SK-N-SH treated with all-trans-retinoic acid at 6 μM for 48 hours (cell line): ENCODE measurements at regions not wholly inside any gene's neighbourhood (a gene's known extent, or its start where the extent isn't known, plus 50 kb on each side); places are given as distances from the start of the nearest gene placed in this dataset.

ENCODE experiments used
- ATAC-seq: fragments of 200-7000 bp; cut with Tn5 transposase; 3 replicates; pipeline ENCODE4 v1.9.1; 2020; ENCODE audit warnings: mild to moderate bottlenecking, moderate library complexity
- ARNTL ChIP-seq: fragments of 450-650 bp; formaldehyde crosslinking; IDR thresholded peaks from 2 replicates; pipeline ENCODE4 v1.5.0; 2020; ENCODE audit warnings: low read depth, mild to moderate bottlenecking, moderate library complexity, borderline replicate concordance
- BACH2 ChIP-seq: fragments of 250-450 bp; sonication (Bioruptor Pico); IDR thresholded peaks from 2 replicates; pipeline ENCODE4 v1.9.0; 2021; ENCODE audit warnings: mild to moderate bottlenecking, borderline replicate concordance
- ESRRG ChIP-seq: fragments of 250-450 bp; sonication (Bioruptor Pico); IDR thresholded peaks from 2 replicates; pipeline ENCODE4 v1.6.1; 2021; ENCODE audit warnings: mild to moderate bottlenecking
- GLIS3 ChIP-seq: fragments of 250-450 bp; sonication (Bioruptor Pico); IDR thresholded peaks from 2 replicates; pipeline ENCODE4 v1.5.0; 2020; ENCODE audit warnings: mild to moderate bottlenecking, moderate library complexity
- ISL1 ChIP-seq: fragments of 250-450 bp; sonication (Bioruptor Pico); IDR thresholded peaks from 2 replicates; pipeline ENCODE4 v2.1.2; 2022; ENCODE audit warnings: mild to moderate bottlenecking, moderate library complexity
- OSR1 ChIP-seq: fragments of 250-450 bp; sonication (Bioruptor Pico); IDR thresholded peaks from 2 replicates; pipeline ENCODE4 v1.8.0; 2022; ENCODE audit warnings: moderate library complexity, mild to moderate bottlenecking, inconsistent platforms
- PPARA ChIP-seq: fragments of 250-450 bp; sonication (Bioruptor Pico); IDR thresholded peaks from 2 replicates; pipeline ENCODE4 v1.5.0; 2020; ENCODE audit warnings: mild to moderate bottlenecking, borderline replicate concordance
- RARB ChIP-seq: fragments of 250-450 bp; sonication (Bioruptor Pico); IDR thresholded peaks from 2 replicates; pipeline ENCODE4 v1.8.0; 2021; ENCODE audit warnings: mild to moderate bottlenecking, moderate library complexity
- TCF4 ChIP-seq: fragments of 250-450 bp; sonication (Bioruptor Pico); IDR thresholded peaks from 2 replicates; pipeline ENCODE4 v1.8.0; 2021; ENCODE audit warnings: mild to moderate bottlenecking, moderate library complexity, borderline replicate concordance
- TOX ChIP-seq: fragments of 250-450 bp; sonication (Bioruptor Pico); IDR thresholded peaks from 2 replicates; pipeline ENCODE4 v1.8.0; 2021; ENCODE audit warnings: mild to moderate bottlenecking, moderate library complexity, borderline replicate concordance
- ZFP3 ChIP-seq: fragments of 250-450 bp; sonication (Bioruptor Pico); IDR thresholded peaks from 2 replicates; pipeline ENCODE4 v1.5.0; 2020; ENCODE audit warnings: mild to moderate bottlenecking, moderate library complexity
- ZFP30 ChIP-seq: fragments of 450-650 bp; formaldehyde crosslinking; IDR thresholded peaks from 2 replicates; pipeline ENCODE4 v1.5.0; 2022; ENCODE audit warnings: mild to moderate bottlenecking, moderate library complexity
- ZNF565 ChIP-seq: fragments of 450-650 bp; formaldehyde crosslinking; conservative IDR thresholded peaks from 2 replicates; pipeline ENCODE4 v1.5.0; 2020; ENCODE audit warnings: low read depth, mild to moderate bottlenecking, moderate library complexity
- ZNF8 ChIP-seq: fragments of 450-650 bp; formaldehyde crosslinking; IDR thresholded peaks from 2 replicates; pipeline ENCODE4 v1.5.0; 2020; ENCODE audit warnings: mild to moderate bottlenecking, moderate library complexity
- TF ChIP-seq, protein P1 (sequence below): fragments of 250-450 bp; sonication (Bioruptor Pico); IDR thresholded peaks from 2 replicates; pipeline ENCODE4 v1.8.0; 2021; ENCODE audit warnings: low read depth, mild to moderate bottlenecking, moderate library complexity, borderline replicate concordance
- TF ChIP-seq, protein P2 (sequence below): fragments of 250-450 bp; sonication (Bioruptor Pico); IDR thresholded peaks from 2 replicates; pipeline ENCODE4 v1.8.0; 2020; ENCODE audit warnings: mild to moderate bottlenecking, moderate library complexity, borderline replicate concordance
- TF ChIP-seq, protein P3 (sequence below): fragments of 250-450 bp; sonication (Bioruptor Pico); IDR thresholded peaks from 2 replicates; pipeline ENCODE4 v1.5.0; 2020; ENCODE audit warnings: mild to moderate bottlenecking, moderate library complexity
- TF ChIP-seq, protein P4 (sequence below): fragments of 250-450 bp; sonication (Bioruptor Pico); IDR thresholded peaks from 2 replicates; pipeline ENCODE4 v1.5.1; 2021; ENCODE audit warnings: mild to moderate bottlenecking, moderate library complexity

DNA sequence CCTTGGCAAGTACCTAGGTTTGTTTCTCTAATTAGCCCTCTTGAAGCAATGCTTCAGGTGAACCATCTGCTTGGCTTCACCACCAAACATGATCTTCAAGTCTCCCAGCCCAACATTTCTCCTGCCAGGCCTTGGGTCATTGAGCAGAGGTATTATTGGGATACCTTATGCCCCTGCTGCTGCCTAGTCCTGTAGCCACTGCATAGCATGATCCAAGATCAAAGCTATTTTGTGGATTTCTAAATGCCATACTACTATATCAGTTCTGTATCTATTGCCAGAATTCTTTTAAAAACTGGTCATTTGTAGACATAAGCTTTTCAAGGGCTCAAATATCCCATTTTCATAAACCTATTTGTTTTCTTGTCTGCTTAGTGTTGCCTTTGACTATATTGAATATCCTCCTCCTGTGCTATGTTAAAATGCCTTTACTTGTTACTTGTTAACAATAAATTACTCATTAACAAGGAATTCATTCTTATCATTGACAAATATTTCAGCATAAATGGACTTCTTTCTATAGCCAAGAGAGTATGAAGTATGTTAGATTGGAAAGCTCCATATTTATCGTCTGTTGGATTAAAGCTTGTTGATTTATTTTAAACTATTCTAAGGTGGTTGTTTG is 204.5 kb upstream of the RBBP8 start (continued):
- TF ChIP-seq, protein P1, sequence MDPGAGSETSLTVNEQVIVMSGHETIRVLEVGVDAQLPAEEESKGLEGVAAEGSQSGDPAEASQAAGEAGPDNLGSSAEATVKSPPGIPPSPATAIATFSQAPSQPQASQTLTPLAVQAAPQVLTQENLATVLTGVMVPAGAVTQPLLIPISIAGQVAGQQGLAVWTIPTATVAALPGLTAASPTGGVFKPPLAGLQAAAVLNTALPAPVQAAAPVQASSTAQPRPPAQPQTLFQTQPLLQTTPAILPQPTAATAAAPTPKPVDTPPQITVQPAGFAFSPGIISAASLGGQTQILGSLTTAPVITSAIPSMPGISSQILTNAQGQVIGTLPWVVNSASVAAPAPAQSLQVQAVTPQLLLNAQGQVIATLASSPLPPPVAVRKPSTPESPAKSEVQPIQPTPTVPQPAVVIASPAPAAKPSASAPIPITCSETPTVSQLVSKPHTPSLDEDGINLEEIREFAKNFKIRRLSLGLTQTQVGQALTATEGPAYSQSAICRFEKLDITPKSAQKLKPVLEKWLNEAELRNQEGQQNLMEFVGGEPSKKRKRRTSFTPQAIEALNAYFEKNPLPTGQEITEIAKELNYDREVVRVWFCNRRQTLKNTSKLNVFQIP (CRISPR knock-in tag): no peak
- TF ChIP-seq GLIS3 (CRISPR knock-in tag) (no peak), ISL1 (CRISPR knock-in tag) (no peak), TOX (CRISPR knock-in tag) (no peak), ZNF565 (no peak)

DNA sequence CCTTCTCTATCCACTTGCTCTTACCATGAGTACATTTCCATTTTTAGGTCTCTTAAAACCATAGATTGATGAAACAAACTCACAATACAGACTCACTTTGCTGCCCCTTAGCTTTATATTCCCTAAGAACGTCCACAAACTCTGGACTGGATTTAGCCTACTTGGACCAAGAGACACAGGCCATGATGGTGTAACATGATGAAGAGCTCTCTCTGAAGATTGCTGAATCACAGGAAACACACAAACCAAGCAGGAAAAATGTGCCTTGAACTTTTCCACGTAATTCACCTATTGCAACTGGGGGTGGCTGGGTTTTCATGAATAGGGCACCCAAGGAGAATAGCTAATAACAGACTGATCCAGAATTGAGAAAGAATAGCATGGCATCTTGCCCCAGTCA is 201.7 kb upstream of the RBBP8 start:
- no peak for TF ChIP-seq TCF4 (CRISPR knock-in tag)
- TF ChIP-seq GLIS3 (CRISPR knock-in tag): no peak
- no peak for TF ChIP-seq ZFP3
- TF ChIP-seq, protein P1 (CRISPR knock-in tag): no peak
- no peak for TF ChIP-seq OSR1 (CRISPR knock-in tag)
- no peak for TF ChIP-seq ESRRG (CRISPR knock-in tag)
- TF ChIP-seq ARNTL (CRISPR knock-in tag): no peak
- no peak for TF ChIP-seq ZFP30 (CRISPR knock-in tag)
- no peak for ATAC-seq

DNA sequence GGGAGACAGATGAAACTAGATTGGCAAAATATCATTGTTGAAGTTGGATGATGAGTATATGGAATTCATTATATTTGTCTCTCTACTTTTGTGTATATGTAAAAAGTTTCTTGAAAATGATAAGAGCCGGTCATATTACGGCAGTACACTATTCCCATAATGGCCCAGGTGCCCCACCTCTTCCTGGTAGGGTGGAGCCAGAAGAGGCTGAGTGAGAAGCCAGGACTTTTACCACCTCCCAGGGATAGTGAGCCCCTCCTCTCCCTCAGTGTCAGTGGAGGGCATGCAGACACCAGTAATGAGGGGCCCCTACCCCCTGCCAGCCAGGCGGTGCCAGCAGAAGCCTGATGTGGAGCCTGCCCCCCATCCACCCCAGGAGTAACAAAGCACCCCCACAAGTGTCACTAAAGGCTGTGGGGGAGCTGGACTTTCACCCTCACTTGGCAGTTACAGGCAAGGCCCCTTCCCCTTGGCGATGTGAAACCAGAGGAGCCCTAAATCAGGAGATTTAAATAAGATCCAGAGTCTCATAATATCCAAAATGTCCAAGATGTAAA is 198.9 kb upstream of the RBBP8 start:
- TF ChIP-seq, protein P2, sequence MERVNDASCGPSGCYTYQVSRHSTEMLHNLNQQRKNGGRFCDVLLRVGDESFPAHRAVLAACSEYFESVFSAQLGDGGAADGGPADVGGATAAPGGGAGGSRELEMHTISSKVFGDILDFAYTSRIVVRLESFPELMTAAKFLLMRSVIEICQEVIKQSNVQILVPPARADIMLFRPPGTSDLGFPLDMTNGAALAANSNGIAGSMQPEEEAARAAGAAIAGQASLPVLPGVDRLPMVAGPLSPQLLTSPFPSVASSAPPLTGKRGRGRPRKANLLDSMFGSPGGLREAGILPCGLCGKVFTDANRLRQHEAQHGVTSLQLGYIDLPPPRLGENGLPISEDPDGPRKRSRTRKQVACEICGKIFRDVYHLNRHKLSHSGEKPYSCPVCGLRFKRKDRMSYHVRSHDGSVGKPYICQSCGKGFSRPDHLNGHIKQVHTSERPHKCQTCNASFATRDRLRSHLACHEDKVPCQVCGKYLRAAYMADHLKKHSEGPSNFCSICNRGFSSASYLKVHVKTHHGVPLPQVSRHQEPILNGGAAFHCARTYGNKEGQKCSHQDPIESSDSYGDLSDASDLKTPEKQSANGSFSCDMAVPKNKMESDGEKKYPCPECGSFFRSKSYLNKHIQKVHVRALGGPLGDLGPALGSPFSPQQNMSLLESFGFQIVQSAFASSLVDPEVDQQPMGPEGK: no peak
- TF ChIP-seq, protein P3, sequence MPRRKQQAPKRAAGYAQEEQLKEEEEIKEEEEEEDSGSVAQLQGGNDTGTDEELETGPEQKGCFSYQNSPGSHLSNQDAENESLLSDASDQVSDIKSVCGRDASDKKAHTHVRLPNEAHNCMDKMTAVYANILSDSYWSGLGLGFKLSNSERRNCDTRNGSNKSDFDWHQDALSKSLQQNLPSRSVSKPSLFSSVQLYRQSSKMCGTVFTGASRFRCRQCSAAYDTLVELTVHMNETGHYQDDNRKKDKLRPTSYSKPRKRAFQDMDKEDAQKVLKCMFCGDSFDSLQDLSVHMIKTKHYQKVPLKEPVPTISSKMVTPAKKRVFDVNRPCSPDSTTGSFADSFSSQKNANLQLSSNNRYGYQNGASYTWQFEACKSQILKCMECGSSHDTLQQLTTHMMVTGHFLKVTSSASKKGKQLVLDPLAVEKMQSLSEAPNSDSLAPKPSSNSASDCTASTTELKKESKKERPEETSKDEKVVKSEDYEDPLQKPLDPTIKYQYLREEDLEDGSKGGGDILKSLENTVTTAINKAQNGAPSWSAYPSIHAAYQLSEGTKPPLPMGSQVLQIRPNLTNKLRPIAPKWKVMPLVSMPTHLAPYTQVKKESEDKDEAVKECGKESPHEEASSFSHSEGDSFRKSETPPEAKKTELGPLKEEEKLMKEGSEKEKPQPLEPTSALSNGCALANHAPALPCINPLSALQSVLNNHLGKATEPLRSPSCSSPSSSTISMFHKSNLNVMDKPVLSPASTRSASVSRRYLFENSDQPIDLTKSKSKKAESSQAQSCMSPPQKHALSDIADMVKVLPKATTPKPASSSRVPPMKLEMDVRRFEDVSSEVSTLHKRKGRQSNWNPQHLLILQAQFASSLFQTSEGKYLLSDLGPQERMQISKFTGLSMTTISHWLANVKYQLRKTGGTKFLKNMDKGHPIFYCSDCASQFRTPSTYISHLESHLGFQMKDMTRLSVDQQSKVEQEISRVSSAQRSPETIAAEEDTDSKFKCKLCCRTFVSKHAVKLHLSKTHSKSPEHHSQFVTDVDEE: no peak
- TF ChIP-seq BACH2 (CRISPR knock-in tag): no peak
- TF ChIP-seq TOX (CRISPR knock-in tag): no peak
- no peak for TF ChIP-seq ZNF565
- TF ChIP-seq RARB (CRISPR knock-in tag): no peak
- TF ChIP-seq PPARA (CRISPR knock-in tag): no peak
- TF ChIP-seq ZFP3: no peak
- no peak for TF ChIP-seq ARNTL (CRISPR knock-in tag)
- no peak for TF ChIP-seq ESRRG (CRISPR knock-in tag)
- ATAC-seq: no peak

DNA sequence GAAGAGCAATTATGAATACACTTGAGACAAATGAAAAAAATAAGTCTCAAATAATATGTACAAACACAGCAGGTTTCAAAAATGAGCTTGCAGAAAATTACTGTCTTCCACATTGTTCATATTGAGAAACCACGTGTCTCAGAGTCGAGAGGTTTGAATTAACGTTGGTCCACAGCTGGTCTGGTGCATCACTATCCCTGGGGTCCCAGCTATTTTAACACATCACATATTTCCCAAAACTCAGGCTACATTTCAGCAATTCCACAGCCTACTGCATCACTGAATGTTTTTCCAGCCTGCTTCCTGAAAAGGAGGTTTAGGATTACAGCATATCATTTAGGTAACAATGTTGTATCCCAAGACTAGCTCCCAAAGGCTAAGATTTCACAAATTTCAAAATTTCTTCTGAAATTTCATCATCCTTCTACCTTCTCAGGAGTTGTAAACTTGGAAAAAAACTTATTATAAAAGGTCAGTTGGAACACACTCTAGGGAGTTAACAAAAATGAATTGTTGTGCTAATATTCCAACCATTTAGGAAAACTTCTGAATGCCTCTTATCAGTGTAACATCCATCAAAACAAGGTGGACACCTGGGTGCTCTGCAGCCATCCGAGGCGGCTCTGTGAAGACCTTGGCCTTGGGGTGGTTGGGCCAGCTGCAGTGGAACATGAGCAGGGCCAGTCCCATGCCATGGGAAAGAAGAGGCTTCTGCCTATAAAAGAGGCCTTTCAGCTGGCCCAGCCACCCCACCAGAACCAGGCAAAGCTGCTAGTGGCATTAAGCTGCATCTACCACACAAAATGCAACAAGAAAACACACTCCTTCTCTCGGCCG is 198.1 kb upstream of the RBBP8 start:
- no peak for ATAC-seq
- TF ChIP-seq, protein P4, sequence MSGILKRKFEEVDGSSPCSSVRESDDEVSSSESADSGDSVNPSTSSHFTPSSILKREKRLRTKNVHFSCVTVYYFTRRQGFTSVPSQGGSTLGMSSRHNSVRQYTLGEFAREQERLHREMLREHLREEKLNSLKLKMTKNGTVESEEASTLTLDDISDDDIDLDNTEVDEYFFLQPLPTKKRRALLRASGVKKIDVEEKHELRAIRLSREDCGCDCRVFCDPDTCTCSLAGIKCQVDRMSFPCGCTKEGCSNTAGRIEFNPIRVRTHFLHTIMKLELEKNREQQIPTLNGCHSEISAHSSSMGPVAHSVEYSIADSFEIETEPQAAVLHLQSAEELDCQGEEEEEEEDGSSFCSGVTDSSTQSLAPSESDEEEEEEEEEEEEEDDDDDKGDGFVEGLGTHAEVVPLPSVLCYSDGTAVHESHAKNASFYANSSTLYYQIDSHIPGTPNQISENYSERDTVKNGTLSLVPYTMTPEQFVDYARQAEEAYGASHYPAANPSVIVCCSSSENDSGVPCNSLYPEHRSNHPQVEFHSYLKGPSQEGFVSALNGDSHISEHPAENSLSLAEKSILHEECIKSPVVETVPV (CRISPR knock-in tag): no peak
- TF ChIP-seq PPARA (CRISPR knock-in tag) (no peak), ZFP30 (CRISPR knock-in tag) (no peak), ZNF8 (no peak), ISL1 (CRISPR knock-in tag) (no peak), OSR1 (CRISPR knock-in tag) (no peak), ESRRG (CRISPR knock-in tag) (no peak), ZFP3 (no peak)
- TF ChIP-seq, protein P1 (CRISPR knock-in tag): no peak
- TF ChIP-seq, protein P2: no peak
